GM12873 (cell line): ENCODE measurements at regions not wholly inside any gene's neighbourhood (a gene's known extent, or its start where the extent isn't known, plus 50 kb on each side); places are given as distances from the start of the nearest gene placed in this dataset.

Experiments
- TF ChIP-seq, protein P1 (sequence below): IDR thresholded peaks from 2 replicates; pipeline ENCODE4 v1.5.1; 2012; ENCODE audit warnings: low read depth, mild to moderate bottlenecking, moderate library complexity, low read length, control low read depth; ENCODE audit not compliant: insufficient read depth; ENCODE audit errors: missing control alignments

DNA sequence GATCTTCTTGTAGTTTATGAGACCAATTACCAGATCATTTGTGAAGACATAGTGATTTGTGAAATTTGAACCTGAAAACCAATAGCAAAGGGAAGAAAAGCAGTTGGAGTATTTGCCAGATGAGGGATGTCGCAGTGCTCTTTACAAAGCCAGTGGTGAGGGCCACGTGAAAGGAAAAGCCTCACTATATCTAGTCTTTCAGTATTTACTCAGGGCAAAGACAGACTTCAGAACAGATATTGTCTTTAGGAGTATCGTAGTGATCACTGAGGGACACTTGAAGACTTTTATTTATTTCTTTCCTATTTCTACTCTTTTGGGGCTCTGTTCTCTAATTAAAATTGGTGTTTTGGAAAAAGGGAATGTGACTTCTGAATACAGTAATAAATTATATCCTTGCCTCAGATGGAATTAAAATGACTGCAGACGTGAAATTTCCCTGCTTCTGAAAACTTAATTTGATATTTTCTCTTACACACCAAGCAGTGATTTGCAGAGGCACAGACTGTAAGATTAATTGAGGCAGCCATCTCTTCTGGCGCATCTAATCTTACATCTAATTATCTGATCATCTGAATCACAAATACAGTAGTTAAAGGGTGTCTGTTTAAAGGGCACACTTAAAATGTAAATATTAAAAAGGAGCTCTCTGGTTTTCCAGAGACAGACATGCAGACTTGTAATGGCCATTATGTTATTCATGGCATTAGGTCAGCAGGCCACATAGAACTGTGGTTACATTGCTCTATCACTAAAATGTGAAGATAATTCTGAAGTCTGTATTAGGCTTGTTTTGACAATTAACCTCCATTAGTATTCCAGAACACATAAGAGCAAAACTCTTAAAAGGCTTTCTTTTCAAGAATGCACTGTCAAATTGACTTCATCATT, 193.0 kb upstream of the GOLIM4 start:
- TF ChIP-seq, protein P1, sequence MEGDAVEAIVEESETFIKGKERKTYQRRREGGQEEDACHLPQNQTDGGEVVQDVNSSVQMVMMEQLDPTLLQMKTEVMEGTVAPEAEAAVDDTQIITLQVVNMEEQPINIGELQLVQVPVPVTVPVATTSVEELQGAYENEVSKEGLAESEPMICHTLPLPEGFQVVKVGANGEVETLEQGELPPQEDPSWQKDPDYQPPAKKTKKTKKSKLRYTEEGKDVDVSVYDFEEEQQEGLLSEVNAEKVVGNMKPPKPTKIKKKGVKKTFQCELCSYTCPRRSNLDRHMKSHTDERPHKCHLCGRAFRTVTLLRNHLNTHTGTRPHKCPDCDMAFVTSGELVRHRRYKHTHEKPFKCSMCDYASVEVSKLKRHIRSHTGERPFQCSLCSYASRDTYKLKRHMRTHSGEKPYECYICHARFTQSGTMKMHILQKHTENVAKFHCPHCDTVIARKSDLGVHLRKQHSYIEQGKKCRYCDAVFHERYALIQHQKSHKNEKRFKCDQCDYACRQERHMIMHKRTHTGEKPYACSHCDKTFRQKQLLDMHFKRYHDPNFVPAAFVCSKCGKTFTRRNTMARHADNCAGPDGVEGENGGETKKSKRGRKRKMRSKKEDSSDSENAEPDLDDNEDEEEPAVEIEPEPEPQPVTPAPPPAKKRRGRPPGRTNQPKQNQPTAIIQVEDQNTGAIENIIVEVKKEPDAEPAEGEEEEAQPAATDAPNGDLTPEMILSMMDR = no peak

DNA sequence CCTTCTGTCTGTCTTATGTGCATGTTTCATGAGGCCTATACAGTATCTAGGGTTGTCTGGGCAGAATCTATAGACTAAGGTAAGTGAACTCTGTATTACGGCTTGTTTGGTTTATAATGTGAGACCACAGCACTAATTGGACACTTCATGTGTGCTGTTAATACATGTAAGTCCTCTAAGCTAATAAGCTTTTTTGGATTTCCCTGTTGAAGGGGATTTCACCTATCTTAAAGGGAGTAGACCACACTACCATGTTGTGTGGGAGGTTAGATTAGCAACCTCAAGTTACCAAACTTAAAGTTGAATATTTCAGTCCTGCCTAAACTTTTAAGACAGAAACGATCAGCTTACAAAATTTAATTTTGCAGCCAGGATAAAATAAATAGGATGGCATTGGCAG, 189.8 kb upstream of the GOLIM4 start:
- TF ChIP-seq, protein P1 = no peak

DNA sequence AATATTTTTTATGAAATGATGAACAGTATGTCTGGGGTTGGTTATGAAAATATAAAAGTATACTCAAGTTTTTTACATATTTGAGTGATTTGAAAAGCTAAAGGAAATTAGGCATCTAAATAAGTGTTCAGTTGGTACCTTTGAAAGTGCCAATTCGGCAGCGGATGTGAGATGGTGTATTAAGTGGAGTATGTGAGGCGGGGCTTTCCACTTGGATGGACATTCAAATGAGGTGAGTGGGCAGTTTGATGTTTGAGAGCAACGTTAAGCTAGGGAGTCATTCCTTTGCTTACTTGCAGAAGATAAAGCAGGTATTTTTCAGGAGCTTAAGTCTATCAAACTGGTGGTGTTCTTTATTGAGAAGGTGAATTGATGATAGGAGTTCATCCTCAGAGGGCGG, 189.0 kb upstream of the GOLIM4 start:
- TF ChIP-seq, protein P1 = no peak

DNA sequence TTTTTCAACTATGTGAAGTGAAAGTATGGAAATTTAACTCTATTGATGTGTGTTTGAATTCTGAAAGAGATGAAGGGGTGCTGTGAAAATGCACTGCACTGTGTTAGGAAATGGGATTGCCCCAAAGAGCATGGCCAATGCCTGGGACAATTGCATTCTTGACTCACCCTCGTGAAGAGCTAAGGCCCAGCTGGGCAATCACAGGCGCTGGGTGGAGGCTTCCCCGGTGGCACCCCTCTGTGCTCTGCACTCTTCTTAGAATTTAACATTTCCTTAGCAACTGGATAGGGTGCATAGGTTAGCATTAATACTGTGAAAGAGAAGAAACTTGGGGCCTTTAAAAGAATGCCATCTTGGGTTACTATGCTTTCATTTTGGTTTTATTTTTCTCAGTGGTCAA, 179.9 kb upstream of the GOLIM4 start:
- TF ChIP-seq, protein P1 = no peak

DNA sequence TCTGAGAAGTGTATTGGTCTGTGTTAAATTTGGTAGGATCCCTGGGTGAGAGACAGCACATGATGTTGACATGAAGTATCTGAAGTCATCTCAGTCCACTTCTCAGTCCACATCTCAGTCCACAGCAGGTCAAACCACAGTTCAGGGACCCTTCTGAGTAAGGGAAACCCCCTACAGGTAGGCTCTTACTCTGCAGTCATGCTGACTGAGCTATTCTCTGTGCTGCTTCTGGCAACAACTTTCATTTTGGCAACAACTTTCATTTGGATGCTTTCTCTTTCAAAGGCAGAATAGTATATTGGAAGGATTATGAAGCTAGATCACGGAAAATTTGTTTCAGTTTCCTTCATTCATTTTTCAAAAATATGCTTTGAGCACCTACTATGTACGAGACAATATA, 178.2 kb upstream of the GOLIM4 start:
- TF ChIP-seq, protein P1 = peak; percentile 36

DNA sequence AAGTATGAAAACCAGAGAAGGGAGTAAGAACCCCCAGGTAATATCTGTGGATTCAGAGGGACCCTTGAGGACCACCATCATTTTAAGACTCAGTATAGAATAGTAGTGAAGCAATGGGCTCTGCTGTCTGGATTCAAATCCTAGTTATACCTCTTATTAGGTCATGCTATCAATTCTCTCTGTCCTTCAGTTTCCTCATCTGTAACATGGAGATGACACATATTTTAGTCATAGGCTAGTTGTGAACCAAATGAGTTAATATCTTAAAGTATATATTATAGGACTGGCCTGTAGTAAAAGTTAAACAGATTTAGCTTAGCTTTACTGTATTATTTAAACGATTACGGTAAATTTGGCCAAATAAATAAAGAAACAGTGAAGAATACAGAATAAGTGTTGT, 177.3 kb upstream of the GOLIM4 start:
- TF ChIP-seq, protein P1 = no peak

DNA sequence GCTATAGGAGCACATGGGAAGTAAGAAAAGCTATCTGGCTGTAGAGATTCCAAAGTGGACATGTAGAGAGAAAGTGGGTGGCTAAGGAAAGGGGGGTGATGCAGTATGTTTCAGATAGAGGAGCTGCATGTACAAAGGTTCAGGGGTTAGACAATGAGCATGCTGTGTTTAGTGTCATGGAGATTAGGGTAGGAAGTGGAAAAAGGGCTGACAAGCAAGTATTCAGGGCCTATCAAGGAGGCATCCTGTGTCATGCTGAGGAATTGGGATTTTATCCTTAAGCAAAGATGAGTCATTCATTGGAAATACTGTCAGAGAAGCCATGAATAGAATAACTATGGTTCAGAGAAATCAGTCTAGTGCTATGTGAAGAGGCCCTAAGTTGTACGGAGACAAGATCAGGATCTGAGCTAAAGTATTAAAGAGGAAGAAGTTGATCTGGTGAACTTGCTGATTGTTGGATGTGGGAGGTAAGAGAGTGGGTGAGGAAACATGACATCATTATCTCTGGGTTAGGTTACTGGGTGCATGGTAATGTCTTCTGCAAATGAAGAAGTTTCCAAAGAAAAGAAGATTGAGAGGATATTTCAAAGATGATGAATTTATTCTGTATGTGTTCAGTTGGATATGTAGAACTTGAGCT, 176.7 kb upstream of the GOLIM4 start:
- TF ChIP-seq, protein P1 = no peak
